Trophoblast cell (in vitro differentiated cells and primary cell): ENCODE measurements at regions not wholly inside any gene's neighbourhood (a gene's known extent, or its start where the extent isn't known, plus 50 kb on each side); places are given as distances from the start of the nearest gene placed in this dataset.

Experiments used
- DNase-seq, 2 donors: peaks; one replicate each; pipeline ENCODE4 v3.0.0-alpha.2; 2016
- H2AFZ ChIP-seq: 2 replicates; pipeline ENCODE4 v1.6.1; 2013; ENCODE audit warnings: low read length, moderate library complexity, mild to moderate bottlenecking; ENCODE audit not compliant: insufficient read depth, poor library complexity
- H2AK5ac ChIP-seq: 2 replicates; pipeline ENCODE4 v1.6.1; 2013; ENCODE audit warnings: mild to moderate bottlenecking, low read length
- H2BK120ac ChIP-seq: 2 replicates; pipeline ENCODE4 v1.6.1; 2013; ENCODE audit warnings: low read length, mild to moderate bottlenecking, moderate library complexity; ENCODE audit not compliant: insufficient read depth, poor library complexity
- H2BK12ac ChIP-seq: 2 replicates; pipeline ENCODE4 v1.6.1; 2013; ENCODE audit warnings: mild to moderate bottlenecking, low read length, moderate library complexity
- H2BK5ac ChIP-seq: 2 replicates; pipeline ENCODE4 v1.6.1; 2013; ENCODE audit warnings: low read length, low read depth, moderate library complexity, mild to moderate bottlenecking; ENCODE audit not compliant: poor library complexity
- H3K14ac ChIP-seq: 2 replicates; pipeline ENCODE4 v1.6.1; 2013; ENCODE audit warnings: mild to moderate bottlenecking, low read length
- H3K18ac ChIP-seq: 2 replicates; pipeline ENCODE4 v1.6.1; 2013; ENCODE audit warnings: mild to moderate bottlenecking, low read length
- H3K23ac ChIP-seq: 2 replicates; pipeline ENCODE4 v1.6.1; 2013; ENCODE audit warnings: low read length
- H3K27ac ChIP-seq: 2 replicates; pipeline ENCODE4 v1.5.1; 2013; ENCODE audit warnings: low read depth, mild to moderate bottlenecking, inconsistent platforms, low read length, moderate library complexity
- H3K27me3 ChIP-seq: 2 replicates; pipeline ENCODE4 v1.6.1; 2013; ENCODE audit warnings: inconsistent platforms, mild to moderate bottlenecking, low read length, moderate library complexity; ENCODE audit not compliant: insufficient read depth
- H3K36me3 ChIP-seq, 2 experiments: 1 replicate in 1 of 2; 2 replicates in 1 of 2; pipeline ENCODE4 v1.6.1; 2013; ENCODE audit warnings: low read length in 2 of 2, mild to moderate bottlenecking in 2 of 2, moderate library complexity in 1 of 2; ENCODE audit not compliant: insufficient read depth in 2 of 2, control insufficient read depth in 1 of 2
- H3K4ac ChIP-seq: 2 replicates; pipeline ENCODE4 v1.6.1; 2013; ENCODE audit warnings: low read depth, mild to moderate bottlenecking, low read length, moderate library complexity
- H3K4me1 ChIP-seq, 2 experiments: 1 replicate in 1 of 2; 2 replicates in 1 of 2; pipeline ENCODE4 v1.6.1; 2013; ENCODE audit warnings: low read length in 2 of 2, mild to moderate bottlenecking in 2 of 2, moderate library complexity in 1 of 2; ENCODE audit not compliant: insufficient read depth in 2 of 2, control insufficient read depth in 1 of 2
- H3K4me2 ChIP-seq: 2 replicates; pipeline ENCODE4 v1.6.1; 2013; ENCODE audit warnings: inconsistent platforms, mild to moderate bottlenecking, low read length, moderate library complexity
- H3K4me3 ChIP-seq: 2 replicates; pipeline ENCODE4 v1.5.1; 2013; ENCODE audit warnings: mild to moderate bottlenecking, low read depth, low read length, inconsistent platforms
- H3K79me1 ChIP-seq: one replicate; pipeline ENCODE4 v1.6.1; 2013; ENCODE audit warnings: low read length
- H3K79me2 ChIP-seq: 2 replicates; pipeline ENCODE4 v1.6.1; 2013; ENCODE audit warnings: low read length, mild to moderate bottlenecking; ENCODE audit not compliant: control insufficient read depth, insufficient read depth, poor library complexity
- H3K9ac ChIP-seq: 2 replicates; pipeline ENCODE4 v1.6.1; 2013; ENCODE audit warnings: mild to moderate bottlenecking, low read length
- H3K9me3 ChIP-seq: 2 replicates; pipeline ENCODE4 v1.6.1; 2013; ENCODE audit warnings: low read depth, mild to moderate bottlenecking, control low read depth, inconsistent platforms, low read length; ENCODE audit not compliant: insufficient read depth
- H4K12ac ChIP-seq: 2 replicates; pipeline ENCODE4 v1.6.1; 2013; ENCODE audit warnings: low read depth, mild to moderate bottlenecking, low read length, moderate library complexity
- H4K8ac ChIP-seq: 2 replicates; pipeline ENCODE4 v1.6.1; 2013; ENCODE audit warnings: low read depth, mild to moderate bottlenecking, low read length, moderate library complexity
- H4K91ac ChIP-seq: one replicate; pipeline ENCODE4 v1.6.1; 2013; ENCODE audit warnings: low read depth, mild to moderate bottlenecking, low read length, moderate library complexity
- WGBS: extraction: QIAGEN DNeasy Blood & Tissue Kit; methylation state at CpG from one replicate; pipeline ENCODE4 v1.1.7; 2013; ENCODE audit warnings: missing lambda C conversion rate; ENCODE audit not compliant: insufficient read length, insufficient coverage; ENCODE audit errors: extremely low coverage; 5-methylcytosine and 5-hydroxymethylcytosine counted together

- DNase-seq, result no peak
- no CpG with 5 or more reads among the region's 3 CpGs for whole genome bisulfite sequencing
- no peak overlapping the region for H3K27ac ChIP-seq
These were observed 299.9 kb downstream of the AHR start for GRCh38 chr7:17598305-17598704.

DNA sequence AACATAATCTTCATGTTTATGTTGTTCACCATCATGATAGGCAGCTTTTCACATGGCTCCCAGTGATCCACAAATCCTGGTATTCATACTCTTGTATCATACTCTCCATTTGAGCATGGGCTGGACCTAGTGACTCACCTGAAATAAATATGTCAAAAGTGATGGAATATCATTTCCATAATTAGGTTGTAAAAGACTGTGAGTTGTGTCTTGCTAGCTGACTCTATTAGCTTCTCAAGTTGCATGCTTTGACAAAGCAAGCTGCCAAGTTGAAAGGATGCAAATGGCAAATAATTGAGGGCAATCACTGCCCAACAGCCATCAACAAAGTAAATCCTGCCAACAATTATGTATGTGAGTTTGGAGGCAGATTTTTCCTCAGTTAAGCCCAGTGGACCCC, 300.4 kb downstream of the AHR start:
- no peak overlapping the region for H4K12ac ChIP-seq
- no peak overlapping the region for H3K23ac ChIP-seq
- no peak overlapping the region for H3K4ac ChIP-seq
- H3K27ac ChIP-seq, result no peak overlapping the region
- H3K27me3 ChIP-seq, result no peaks in the 10 kb centered on the region
- H3K9ac ChIP-seq, result no peak overlapping the region
- no peaks in the 10 kb centered on the region for H3K36me3 ChIP-seq
- H2AK5ac ChIP-seq, result no peak overlapping the region
- no peak overlapping the region for H2BK5ac ChIP-seq
- H2AFZ ChIP-seq, result no peak overlapping the region
- H4K8ac ChIP-seq, result no peak overlapping the region
- H3K9me3 ChIP-seq, result no peaks in the 10 kb centered on the region
- H3K79me2 ChIP-seq, result no peaks in the 10 kb centered on the region
- no peak overlapping the region for H3K4me2 ChIP-seq
- no peak overlapping the region for H3K14ac ChIP-seq
- H2BK12ac ChIP-seq, result no peak overlapping the region
- no peak overlapping the region for H3K4me3 ChIP-seq
- H2BK120ac ChIP-seq, result no peak overlapping the region
- DNase-seq, result no peak
- H3K79me1 ChIP-seq, result no peaks in the 10 kb centered on the region
- no peak overlapping the region for H3K18ac ChIP-seq
- no peak overlapping the region for H4K91ac ChIP-seq
- H3K4me1 ChIP-seq, result no peaks in the 10 kb centered on the region

More at GRCh38 chr7:17598305-17598704, 299.9 kb downstream of the AHR start:
- no peaks in the 10 kb centered on the region for H3K36me3 ChIP-seq
- H3K27me3 ChIP-seq, result no peaks in the 10 kb centered on the region
- H3K4me1 ChIP-seq, result no peaks in the 10 kb centered on the region
- no peak overlapping the region for H2BK5ac ChIP-seq
- H3K23ac ChIP-seq, result no peak overlapping the region
- no peaks in the 10 kb centered on the region for H3K79me2 ChIP-seq
- H4K8ac ChIP-seq, result no peak overlapping the region
- H3K4me2 ChIP-seq, result no peak overlapping the region
- no peaks in the 10 kb centered on the region for H3K9me3 ChIP-seq
- no peak overlapping the region for H3K18ac ChIP-seq
- no peak overlapping the region for H2BK120ac ChIP-seq
- no peaks in the 10 kb centered on the region for H3K79me1 ChIP-seq
- no peak overlapping the region for H3K9ac ChIP-seq
- H3K4ac ChIP-seq, result no peak overlapping the region
- H4K91ac ChIP-seq, result no peak overlapping the region
- no peak overlapping the region for H4K12ac ChIP-seq
- no peak overlapping the region for H2BK12ac ChIP-seq
- no peak overlapping the region for H3K14ac ChIP-seq
- no peak overlapping the region for H2AFZ ChIP-seq
- H3K4me3 ChIP-seq, result no peak overlapping the region
- H2AK5ac ChIP-seq, result no peak overlapping the region

DNA sequence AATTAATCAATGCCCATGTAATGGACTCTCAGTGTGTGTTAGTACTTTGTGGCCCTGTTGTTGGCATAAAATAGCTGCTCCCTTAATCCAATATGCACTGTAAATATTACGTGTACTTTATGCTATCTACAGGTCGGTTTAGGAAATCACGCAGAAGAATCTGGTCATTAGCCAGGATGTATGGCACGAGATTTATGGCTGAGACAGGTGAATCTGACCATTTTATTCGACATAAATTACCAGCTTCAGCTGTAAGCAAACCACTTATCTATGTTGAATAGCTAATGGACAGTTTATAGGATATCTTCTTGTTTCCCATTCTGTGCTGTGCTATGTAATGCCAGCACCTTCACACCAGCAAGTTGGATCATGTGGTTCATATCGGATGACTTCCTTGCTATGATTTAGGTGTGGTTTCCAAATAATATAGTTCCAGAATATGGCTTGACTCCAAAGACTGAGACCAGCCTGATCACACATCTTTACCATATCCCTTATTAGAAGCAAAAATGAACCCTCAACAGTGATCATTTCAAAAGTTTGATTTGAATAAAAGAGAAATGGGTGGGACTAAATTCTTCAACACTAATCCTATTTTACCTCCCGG, 301.4 kb downstream of the AHR start:
- Histone ChIP-seq H3K9ac (no peak overlapping the region), H3K4me3 (no peak overlapping the region), H3K79me2 (no peaks in the 10 kb centered on the region), H4K8ac (no peak overlapping the region), H3K23ac (no peak overlapping the region), H3K4ac (no peak overlapping the region), H3K18ac (no peak overlapping the region), H3K36me3 (no peaks in the 10 kb centered on the region), H2AK5ac (no peak overlapping the region), H2BK120ac (no peak overlapping the region), H3K4me2 (no peak overlapping the region), H3K9me3 (no peaks in the 10 kb centered on the region), H3K79me1 (no peaks in the 10 kb centered on the region), H3K4me1 (no peaks in the 10 kb centered on the region), H4K12ac (no peak overlapping the region), H2AFZ (no peak overlapping the region), H2BK5ac (no peak overlapping the region), H3K27me3 (no peaks in the 10 kb centered on the region), H2BK12ac (no peak overlapping the region), H4K91ac (no peak overlapping the region), H3K14ac (no peak overlapping the region), H3K27ac (no peak overlapping the region)
- WGBS, result no CpG with 5 or more reads among the region's 7 CpGs
- DNase-seq, result no peak

DNA sequence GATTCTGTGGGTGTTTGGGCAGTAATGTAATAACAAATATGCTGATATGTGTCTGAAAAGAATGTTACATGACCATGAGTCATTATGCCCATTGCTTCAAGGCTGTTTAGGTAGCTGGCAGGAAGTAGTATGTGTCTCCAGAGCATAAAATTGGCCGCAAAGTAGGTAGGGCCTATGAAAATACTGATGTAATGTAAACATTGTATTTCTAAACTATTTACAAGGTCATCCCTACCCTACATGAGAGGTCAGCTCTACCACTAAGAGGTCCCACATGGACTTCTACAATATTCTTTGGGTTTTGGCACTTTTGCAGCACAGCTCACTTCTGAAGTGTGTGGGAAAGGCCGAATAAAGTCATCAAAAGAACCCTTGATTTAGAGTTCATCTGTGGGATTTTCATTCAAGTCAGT, 301.9 kb downstream of the AHR start:
- no peaks in the 10 kb centered on the region for H3K9me3 ChIP-seq
- H4K12ac ChIP-seq, result no peak overlapping the region
- no peak overlapping the region for H2BK120ac ChIP-seq
- peak in 1 of 2 donors; percentile 53 for DNase-seq
- no peak overlapping the region for H2AK5ac ChIP-seq
- H2AFZ ChIP-seq, result no peak overlapping the region
- H3K4me3 ChIP-seq, result no peak overlapping the region
- H3K27ac ChIP-seq, result no peak overlapping the region
- H3K4ac ChIP-seq, result no peak overlapping the region
- no peak overlapping the region for H2BK5ac ChIP-seq
- no peak overlapping the region for H4K91ac ChIP-seq
- H3K27me3 ChIP-seq, result no peaks in the 10 kb centered on the region
- H4K8ac ChIP-seq, result no peak overlapping the region
- H3K4me1 ChIP-seq, result no peaks in the 10 kb centered on the region
- no peak overlapping the region for H3K9ac ChIP-seq
- H2BK12ac ChIP-seq, result no peak overlapping the region
- H3K79me2 ChIP-seq, result no peaks in the 10 kb centered on the region
- H3K36me3 ChIP-seq, result no peaks in the 10 kb centered on the region
- H3K79me1 ChIP-seq, result no peaks in the 10 kb centered on the region
- no peak overlapping the region for H3K14ac ChIP-seq
- WGBS, result no CpG with 5 or more reads among the region's 2 CpGs
- H3K4me2 ChIP-seq, result no peak overlapping the region
- no peak overlapping the region for H3K23ac ChIP-seq
- no peak overlapping the region for H3K18ac ChIP-seq
